ENCODE measurements at regions not wholly inside any gene's neighbourhood (a gene's known extent, or its start where the extent isn't known, plus 50 kb on each side); places are given as distances from the start of the nearest gene placed in this dataset.

- no peak overlapping the region for H3K27ac ChIP-seq
- TF ChIP-seq, protein P1, sequence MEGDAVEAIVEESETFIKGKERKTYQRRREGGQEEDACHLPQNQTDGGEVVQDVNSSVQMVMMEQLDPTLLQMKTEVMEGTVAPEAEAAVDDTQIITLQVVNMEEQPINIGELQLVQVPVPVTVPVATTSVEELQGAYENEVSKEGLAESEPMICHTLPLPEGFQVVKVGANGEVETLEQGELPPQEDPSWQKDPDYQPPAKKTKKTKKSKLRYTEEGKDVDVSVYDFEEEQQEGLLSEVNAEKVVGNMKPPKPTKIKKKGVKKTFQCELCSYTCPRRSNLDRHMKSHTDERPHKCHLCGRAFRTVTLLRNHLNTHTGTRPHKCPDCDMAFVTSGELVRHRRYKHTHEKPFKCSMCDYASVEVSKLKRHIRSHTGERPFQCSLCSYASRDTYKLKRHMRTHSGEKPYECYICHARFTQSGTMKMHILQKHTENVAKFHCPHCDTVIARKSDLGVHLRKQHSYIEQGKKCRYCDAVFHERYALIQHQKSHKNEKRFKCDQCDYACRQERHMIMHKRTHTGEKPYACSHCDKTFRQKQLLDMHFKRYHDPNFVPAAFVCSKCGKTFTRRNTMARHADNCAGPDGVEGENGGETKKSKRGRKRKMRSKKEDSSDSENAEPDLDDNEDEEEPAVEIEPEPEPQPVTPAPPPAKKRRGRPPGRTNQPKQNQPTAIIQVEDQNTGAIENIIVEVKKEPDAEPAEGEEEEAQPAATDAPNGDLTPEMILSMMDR (IDR thresholded peaks at IDR 0.05 in 8 of 11, conservative IDR thresholded peaks at IDR 0.05 in 3 of 11) = no peak
- TF ChIP-seq POLR2AphosphoS5 (IDR thresholded peaks at IDR 0.05) = no peak
- no peak for TF ChIP-seq POLR2A (IDR thresholded peaks at IDR 0.05)
- 15 to 19% (median 16%) methylated on average over 23 of the region's 23 CpGs for WGBS, 5 donors
- no peaks in the 10 kb centered on the region for H3K36me3 ChIP-seq
- H3K4me3 ChIP-seq = no peak overlapping the region
- DNase-seq = no peak
- H3K9me3 ChIP-seq = no peaks in the 10 kb centered on the region
- no peaks in the 10 kb centered on the region for H3K4me1 ChIP-seq
- intact Hi-C loops (cut with DNase I; ENCODE audit: low total_unique reads) = no loop called here
- H3K27me3 ChIP-seq (replicated peaks in 1 of 7) = peaks cover 0 to 74% (median 27%) of the 10 kb centered on the region in 7 donors
Observed at GRCh38 chr16:73890186-73891128, 406.2 kb upstream of the PSMD7 start.

DNA sequence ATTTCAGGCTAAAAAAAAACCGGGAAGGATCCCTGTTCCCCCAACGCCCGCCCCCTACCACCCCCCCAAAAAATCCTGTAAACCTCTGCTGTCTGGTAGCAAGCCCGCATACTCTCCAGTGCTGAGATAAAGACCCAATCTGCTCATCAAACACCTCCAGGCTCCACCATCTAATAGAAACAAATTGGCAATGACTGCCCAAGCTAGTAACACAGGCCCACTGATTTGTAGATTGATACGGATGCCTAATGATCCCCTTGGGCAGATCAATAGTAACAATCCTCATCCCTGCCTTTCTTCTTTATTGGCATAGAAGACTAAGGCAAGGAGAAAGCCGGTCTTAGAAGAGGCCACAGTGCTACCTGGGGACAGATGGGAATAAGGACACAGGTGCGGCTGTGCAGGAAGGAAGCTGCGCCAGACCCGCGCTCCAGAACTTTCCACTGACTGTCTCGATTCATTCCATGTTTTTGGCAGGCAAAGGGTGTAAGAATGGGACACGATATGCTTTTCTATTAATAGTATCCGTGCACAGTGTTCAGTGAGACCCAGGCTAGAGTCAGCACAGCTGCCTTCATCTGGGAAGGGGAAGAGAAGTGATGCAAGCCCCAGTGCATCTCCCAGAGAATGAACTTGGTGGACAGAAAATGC lies 407.6 kb upstream of the PSMD7 start:
- 55 to 68% (median 60%) methylated on average over 13 of the region's 13 CpGs for WGBS, 5 donors
- H3K27ac ChIP-seq = no peak overlapping the region
- TF ChIP-seq POLR2AphosphoS5 (IDR thresholded peaks at IDR 0.05) (no peak), POLR2A (IDR thresholded peaks at IDR 0.05) (no peak)
- TF ChIP-seq, protein P1 (IDR thresholded peaks at IDR 0.05 in 8 of 11, conservative IDR thresholded peaks at IDR 0.05 in 3 of 11) = no peak
- no peaks in the 10 kb centered on the region for H3K9me3 ChIP-seq
- no peaks in the 10 kb centered on the region for H3K36me3 ChIP-seq
- no peak for DNase-seq
- H3K4me1 ChIP-seq = no peaks in the 10 kb centered on the region
- H3K4me3 ChIP-seq = no peak overlapping the region
- H3K27me3 ChIP-seq (replicated peaks in 1 of 7) = peaks cover 0 to 61% (median 27%) of the 10 kb centered on the region in 7 donors
- intact Hi-C loops (cut with DNase I; ENCODE audit: low total_unique reads) = no loop called here

GRCh38 chr16:73887911-73888310 lies 408.7 kb upstream of the PSMD7 start:
- Histone ChIP-seq H3K36me3 (no peaks in the 10 kb centered on the region), H3K4me1 (no peaks in the 10 kb centered on the region), H3K27me3 (replicated peaks in 1 of 7) (peaks cover 0 to 54% (median 27%) of the 10 kb centered on the region in 7 donors), H3K4me3 (no peak overlapping the region), H3K9me3 (no peaks in the 10 kb centered on the region), H3K27ac (no peak overlapping the region)
- TF ChIP-seq, protein P1 (IDR thresholded peaks at IDR 0.05 in 8 of 11, conservative IDR thresholded peaks at IDR 0.05 in 3 of 11) = no peak
- TF ChIP-seq POLR2A (IDR thresholded peaks at IDR 0.05) (no peak), POLR2AphosphoS5 (IDR thresholded peaks at IDR 0.05) (no peak)
- WGBS, 5 donors = 22 to 44% (median 27%) methylated on average over 8 of the region's 8 CpGs
- intact Hi-C loops (cut with DNase I; ENCODE audit: low total_unique reads) = no loop called here
- DNase-seq = no peak

DNA sequence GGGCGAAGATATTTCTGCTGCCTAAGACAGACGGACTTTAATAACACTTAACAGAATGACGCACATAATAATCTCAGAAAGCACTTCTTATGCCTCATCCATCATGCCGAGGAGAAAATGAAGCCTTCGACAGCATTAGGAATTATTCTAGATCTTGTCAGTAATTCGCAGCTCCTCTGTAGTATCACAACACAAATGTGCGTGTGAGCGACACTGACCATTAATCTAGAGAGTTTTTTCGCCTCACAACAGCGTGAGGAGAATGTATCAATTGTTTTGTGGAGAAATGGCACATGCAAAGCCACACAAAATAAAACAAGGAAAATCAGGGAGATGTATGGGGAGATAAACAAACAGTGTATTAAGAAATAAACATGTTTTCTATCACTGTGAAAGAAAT lies 410.2 kb upstream of the PSMD7 start:
- TF ChIP-seq POLR2A (IDR thresholded peaks at IDR 0.05) (no peak), POLR2AphosphoS5 (IDR thresholded peaks at IDR 0.05) (no peak)
- TF ChIP-seq, protein P1 (IDR thresholded peaks at IDR 0.05 in 8 of 11, conservative IDR thresholded peaks at IDR 0.05 in 3 of 11) = no peak
- DNase-seq = no peak
- H3K36me3 ChIP-seq = no peaks in the 10 kb centered on the region
- 73 to 80% (median 77%) methylated on average over 10 of the region's 10 CpGs for WGBS, 5 donors
- H3K9me3 ChIP-seq = no peaks in the 10 kb centered on the region
- no peak overlapping the region for H3K4me3 ChIP-seq
- no peaks in the 10 kb centered on the region for H3K4me1 ChIP-seq
- intact Hi-C loops (cut with DNase I; ENCODE audit: low total_unique reads) = no loop called here
- H3K27me3 ChIP-seq (replicated peaks in 1 of 7) = peaks cover 0 to 48% (median 26%) of the 10 kb centered on the region in 7 donors
- H3K27ac ChIP-seq = no peak overlapping the region

Measured in spleen (tissue), 11 donors.